ENCODE measurements at regions not wholly inside any gene's neighbourhood (a gene's known extent, or its start where the extent isn't known, plus 50 kb on each side); places are given as distances from the start of the nearest gene placed in this dataset.

DNA sequence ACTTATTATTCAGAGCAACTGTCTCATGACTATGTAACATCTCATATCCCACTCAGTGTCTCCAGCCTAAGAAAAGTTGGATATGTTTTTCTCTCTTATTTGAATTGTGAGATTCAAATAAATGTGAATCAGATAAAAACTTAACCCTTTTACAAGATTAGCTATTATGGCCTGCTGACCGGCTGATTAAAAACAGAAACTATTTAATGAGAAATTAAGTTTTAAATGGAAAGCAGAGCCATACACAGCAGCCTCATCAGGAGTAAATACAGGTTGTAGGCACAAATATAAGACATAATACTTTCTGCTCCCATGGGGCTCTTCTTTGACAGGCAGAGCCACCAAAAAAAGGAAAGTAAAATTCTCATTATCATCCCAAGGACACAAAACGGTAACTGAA is 307.0 kb upstream of the PRMT6 start:
- TF ChIP-seq, protein P1, sequence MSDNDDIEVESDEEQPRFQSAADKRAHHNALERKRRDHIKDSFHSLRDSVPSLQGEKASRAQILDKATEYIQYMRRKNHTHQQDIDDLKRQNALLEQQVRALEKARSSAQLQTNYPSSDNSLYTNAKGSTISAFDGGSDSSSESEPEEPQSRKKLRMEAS (IDR thresholded peaks at IDR 0.05; ENCODE audit: low read depth, low read length): no peak
- TF ChIP-seq CTCF (IDR thresholded peaks at IDR 0.05; ENCODE audit: low read depth, low read length) (no peak), POLR2A (IDR thresholded peaks at IDR 0.05; ENCODE audit: extremely low read depth, insufficient read length) (no peak)
